ENCODE measurements at regions not wholly inside any gene's neighbourhood (a gene's known extent, or its start where the extent isn't known, plus 50 kb on each side); places are given as distances from the start of the nearest gene placed in this dataset.

GRCh38 chr2:156156580-156156979, 175.9 kb downstream of the NR4A2 start (continued):
- TF ChIP-seq ATF3 (CRISPR knock-in tag; conservative IDR thresholded peaks at IDR 0.05) = no peak
- no peak for TF ChIP-seq MYBL2 (CRISPR knock-in tag; IDR thresholded peaks at IDR 0.05)
- TF ChIP-seq ZNF263 (CRISPR knock-in tag; IDR thresholded peaks at IDR 0.05; ENCODE audit: low read depth) = no peak
- no peak for TF ChIP-seq NFATC4 (CRISPR knock-in tag; IDR thresholded peaks at IDR 0.05)

GRCh38 chr2:156155319-156155718, 177.2 kb downstream of the NR4A2 start:
- no peaks in the 10 kb centered on the region for H3K27me3 Mint-ChIP-seq (ENCODE audit: low read depth)
- peak; percentile 69 for ATAC-seq

DNA sequence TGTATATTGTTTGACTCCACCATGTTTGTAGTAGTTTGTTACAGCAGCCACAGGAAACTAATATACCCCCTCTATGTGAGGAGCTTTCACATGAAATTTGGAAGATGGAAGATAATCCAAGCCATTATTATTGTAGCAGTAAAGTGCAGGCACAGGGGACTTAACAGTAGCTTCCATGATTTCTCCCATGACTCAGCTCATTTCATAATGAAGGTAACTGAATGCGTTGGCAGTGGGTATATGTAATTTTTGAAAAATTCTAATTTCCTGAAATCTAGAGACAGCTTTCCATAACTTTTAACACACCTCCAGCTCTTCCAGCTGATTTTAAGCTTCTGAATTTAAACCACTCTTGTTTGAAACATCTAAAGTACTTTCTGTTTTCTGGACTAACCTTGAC, 181.2 kb downstream of the NR4A2 start:
- H3K4me3 Mint-ChIP-seq = no peak overlapping the region
- peaks cover 21% of the 10 kb centered on the region for H3K9me3 Mint-ChIP-seq
- no peaks in the 10 kb centered on the region for H3K27me3 Mint-ChIP-seq (ENCODE audit: low read depth)
- H3K27ac Mint-ChIP-seq = no peak overlapping the region
- DNase-seq (ENCODE audit: low spot score) (no peak), ATAC-seq (no peak)
- POLR2A ChIA-PET = no interaction called here
- peaks cover 17% of the 10 kb centered on the region for H3K36me3 Mint-ChIP-seq
- CTCF ChIA-PET = no interaction called here
- H3K4me1 Mint-ChIP-seq = peaks cover 10% of the 10 kb centered on the region
- TF ChIP-seq FOXK1 (CRISPR knock-in tag; IDR thresholded peaks at IDR 0.05) = no peak
- TF ChIP-seq ETV6 (CRISPR knock-in tag; IDR thresholded peaks at IDR 0.05) = no peak
- no peak for TF ChIP-seq MYBL2 (CRISPR knock-in tag; IDR thresholded peaks at IDR 0.05)
- TF ChIP-seq ZNF671 (CRISPR knock-in tag; IDR thresholded peaks at IDR 0.05) = no peak
- TF ChIP-seq CBFB (CRISPR knock-in tag; IDR thresholded peaks at IDR 0.05; ENCODE audit: low read depth) = no peak
- TF ChIP-seq ATF3 (CRISPR knock-in tag; conservative IDR thresholded peaks at IDR 0.05) = no peak
- TF ChIP-seq ATF1 (CRISPR knock-in tag; IDR thresholded peaks at IDR 0.05) = no peak
- TF ChIP-seq MAX (CRISPR knock-in tag; IDR thresholded peaks at IDR 0.05) = no peak
- TF ChIP-seq TEAD1 (CRISPR knock-in tag; IDR thresholded peaks at IDR 0.05) = no peak
- TF ChIP-seq ZNF512 (CRISPR knock-in tag; IDR thresholded peaks at IDR 0.05; ENCODE audit: borderline replicate concordance) = no peak
- no peak for TF ChIP-seq NFYB (CRISPR knock-in tag; conservative IDR thresholded peaks at IDR 0.05; ENCODE audit: low read depth)
- TF ChIP-seq, protein P1, sequence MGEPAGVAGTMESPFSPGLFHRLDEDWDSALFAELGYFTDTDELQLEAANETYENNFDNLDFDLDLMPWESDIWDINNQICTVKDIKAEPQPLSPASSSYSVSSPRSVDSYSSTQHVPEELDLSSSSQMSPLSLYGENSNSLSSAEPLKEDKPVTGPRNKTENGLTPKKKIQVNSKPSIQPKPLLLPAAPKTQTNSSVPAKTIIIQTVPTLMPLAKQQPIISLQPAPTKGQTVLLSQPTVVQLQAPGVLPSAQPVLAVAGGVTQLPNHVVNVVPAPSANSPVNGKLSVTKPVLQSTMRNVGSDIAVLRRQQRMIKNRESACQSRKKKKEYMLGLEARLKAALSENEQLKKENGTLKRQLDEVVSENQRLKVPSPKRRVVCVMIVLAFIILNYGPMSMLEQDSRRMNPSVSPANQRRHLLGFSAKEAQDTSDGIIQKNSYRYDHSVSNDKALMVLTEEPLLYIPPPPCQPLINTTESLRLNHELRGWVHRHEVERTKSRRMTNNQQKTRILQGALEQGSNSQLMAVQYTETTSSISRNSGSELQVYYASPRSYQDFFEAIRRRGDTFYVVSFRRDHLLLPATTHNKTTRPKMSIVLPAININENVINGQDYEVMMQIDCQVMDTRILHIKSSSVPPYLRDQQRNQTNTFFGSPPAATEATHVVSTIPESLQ (CRISPR knock-in tag; IDR thresholded peaks at IDR 0.05) = no peak
- TF ChIP-seq ZNF423 (CRISPR knock-in tag; IDR thresholded peaks at IDR 0.05) = no peak

More at GRCh38 chr2:156155319-156155718, 177.2 kb downstream of the NR4A2 start:
- H3K36me3 Mint-ChIP-seq = 0 out of 2 replicates have a peak, but pooled peaks cover 5% of the 10 kb centered on the region
- H3K4me1 Mint-ChIP-seq = peaks cover 49% of the 10 kb centered on the region
- ChIA-PET POLR2A (no interaction called here), CTCF (interaction anchor here (0.6 kb wide), 1 partner anchor 1879 kb away, joined by 3 read pairs; no protein-coding TSS in a partner anchor)
- H3K4me3 Mint-ChIP-seq = no peak overlapping the region
- TF ChIP-seq SMAD3 (CRISPR knock-in tag; IDR thresholded peaks at IDR 0.05; ENCODE audit: borderline replicate concordance) (no peak), EMX1 (CRISPR knock-in tag; IDR thresholded peaks at IDR 0.05) (no peak), KAT7 (CRISPR knock-in tag; IDR thresholded peaks at IDR 0.05; ENCODE audit: borderline replicate concordance) (no peak), NR1H2 (CRISPR knock-in tag; IDR thresholded peaks at IDR 0.05) (no peak), ETV6 (CRISPR knock-in tag; IDR thresholded peaks at IDR 0.05) (no peak), ZMAT4 (CRISPR knock-in tag; IDR thresholded peaks at IDR 0.05) (no peak), ZNF121 (CRISPR knock-in tag; IDR thresholded peaks at IDR 0.05) (no peak), TEAD1 (CRISPR knock-in tag; IDR thresholded peaks at IDR 0.05) (no peak), E2F1 (CRISPR knock-in tag; IDR thresholded peaks at IDR 0.05) (no peak), HMGXB4 (CRISPR knock-in tag; IDR thresholded peaks at IDR 0.05) (no peak), TP53 (CRISPR knock-in tag; IDR thresholded peaks at IDR 0.05) (no peak)
- TF ChIP-seq, protein P2, sequence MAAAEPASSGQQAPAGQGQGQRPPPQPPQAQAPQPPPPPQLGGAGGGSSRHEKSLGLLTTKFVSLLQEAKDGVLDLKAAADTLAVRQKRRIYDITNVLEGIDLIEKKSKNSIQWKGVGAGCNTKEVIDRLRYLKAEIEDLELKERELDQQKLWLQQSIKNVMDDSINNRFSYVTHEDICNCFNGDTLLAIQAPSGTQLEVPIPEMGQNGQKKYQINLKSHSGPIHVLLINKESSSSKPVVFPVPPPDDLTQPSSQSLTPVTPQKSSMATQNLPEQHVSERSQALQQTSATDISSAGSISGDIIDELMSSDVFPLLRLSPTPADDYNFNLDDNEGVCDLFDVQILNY (CRISPR knock-in tag; IDR thresholded peaks at IDR 0.05) = no peak
- H3K9me3 Mint-ChIP-seq = peaks cover 6% of the 10 kb centered on the region; the same call in 1 of the 2 replicates
- no peak overlapping the region for H3K27ac Mint-ChIP-seq
- DNase-seq (ENCODE audit: low spot score) = no peak
